Progenitor cell of endocrine pancreas (in vitro differentiated cells): ENCODE measurements at regions not wholly inside any gene's neighbourhood (a gene's known extent, or its start where the extent isn't known, plus 50 kb on each side); places are given as distances from the start of the nearest gene placed in this dataset.

ENCODE experiments used
- DNase-seq: peaks from one replicate; pipeline ENCODE4 v3.0.0; 2021; ENCODE audit warnings: low spot score; ENCODE audit not compliant: unreplicated experiment
- H3K27ac Mint-ChIP-seq: 2 replicates; pipeline ENCODE4 v1.8.0; 2021; ENCODE audit warnings: mild to moderate bottlenecking, moderate library complexity, mixed read lengths
- H3K27me3 Mint-ChIP-seq: 2 replicates; pipeline ENCODE4 v1.8.0; 2021; ENCODE audit warnings: mixed read lengths
- H3K36me3 Mint-ChIP-seq: 2 replicates; pipeline ENCODE4 v1.8.0; 2022; ENCODE audit warnings: mixed read lengths; ENCODE audit not compliant: insufficient read depth
- H3K4me1 Mint-ChIP-seq: 2 replicates; pipeline ENCODE4 v1.8.0; 2021; ENCODE audit warnings: low read depth, mixed read lengths
- H3K4me3 Mint-ChIP-seq: 2 replicates; pipeline ENCODE4 v1.8.0; 2021; ENCODE audit warnings: low read depth, mild to moderate bottlenecking, moderate library complexity, mixed read lengths
- H3K9me3 Mint-ChIP-seq: 2 replicates; pipeline ENCODE4 v1.8.0; 2021; ENCODE audit warnings: low read depth, mixed read lengths
- CTCF ChIP-seq: fragments of 200-600 bp; sonication (generic); IDR thresholded peaks from one replicate; pipeline ENCODE4 v1.5.0; 2021; ENCODE audit warnings: antibody characterized with exemption, mild to moderate bottlenecking; ENCODE audit not compliant: unreplicated experiment

GRCh38 chr18:65477455-65477854 is 273.4 kb upstream of the CDH7 start:
- Mint-ChIP-seq H3K4me3 (no peak overlapping the region), H3K27ac (no peak overlapping the region), H3K9me3 (no peaks in the 10 kb centered on the region), H3K4me1 (no peaks in the 10 kb centered on the region), H3K27me3 (no peaks in the 10 kb centered on the region), H3K36me3 (no peaks in the 10 kb centered on the region)
- DNase-seq, result no peak
- TF ChIP-seq CTCF, result no peak

- no peaks in the 10 kb centered on the region for H3K27me3 Mint-ChIP-seq
- H3K9me3 Mint-ChIP-seq, result no peaks in the 10 kb centered on the region
- H3K27ac Mint-ChIP-seq, result no peak overlapping the region
- DNase-seq, result no peak
- H3K4me1 Mint-ChIP-seq, result no peaks in the 10 kb centered on the region
- H3K4me3 Mint-ChIP-seq, result no peak overlapping the region
- no peaks in the 10 kb centered on the region for H3K36me3 Mint-ChIP-seq
- TF ChIP-seq CTCF, result no peak
These were observed 281.9 kb upstream of the CDH7 start for GRCh38 chr18:65468881-65469280.

GRCh38 chr18:65464361-65464760 is 286.5 kb upstream of the CDH7 start:
- TF ChIP-seq CTCF, result no peak
- DNase-seq, result no peak
- no peaks in the 10 kb centered on the region for H3K4me1 Mint-ChIP-seq
- no peak overlapping the region for H3K27ac Mint-ChIP-seq
- no peak overlapping the region for H3K4me3 Mint-ChIP-seq
- H3K9me3 Mint-ChIP-seq, result no peaks in the 10 kb centered on the region
- H3K27me3 Mint-ChIP-seq, result no peaks in the 10 kb centered on the region
- H3K36me3 Mint-ChIP-seq, result no peaks in the 10 kb centered on the region

GRCh38 chr18:65459741-65460140 is 291.1 kb upstream of the CDH7 start:
- Mint-ChIP-seq H3K4me1 (peaks cover 3% of the 10 kb centered on the region), H3K9me3 (no peaks in the 10 kb centered on the region), H3K36me3 (no peaks in the 10 kb centered on the region), H3K27ac (no peak overlapping the region), H3K4me3 (no peak overlapping the region), H3K27me3 (no peaks in the 10 kb centered on the region)
- no peak for DNase-seq
- TF ChIP-seq CTCF, result no peak

GRCh38 chr18:65458871-65459270 is 291.9 kb upstream of the CDH7 start:
- no peaks in the 10 kb centered on the region for H3K36me3 Mint-ChIP-seq
- H3K4me3 Mint-ChIP-seq, result no peak overlapping the region
- H3K27ac Mint-ChIP-seq, result no peak overlapping the region
- no peak for DNase-seq
- no peaks in the 10 kb centered on the region for H3K9me3 Mint-ChIP-seq
- H3K27me3 Mint-ChIP-seq, result no peaks in the 10 kb centered on the region
- H3K4me1 Mint-ChIP-seq, result peaks cover 3% of the 10 kb centered on the region
- no peak for TF ChIP-seq CTCF

- H3K36me3 Mint-ChIP-seq, result no peaks in the 10 kb centered on the region
- no peak overlapping the region for H3K4me3 Mint-ChIP-seq
- no peak for DNase-seq
- no peak overlapping the region for H3K27ac Mint-ChIP-seq
- no peaks in the 10 kb centered on the region for H3K4me1 Mint-ChIP-seq
- H3K9me3 Mint-ChIP-seq, result no peaks in the 10 kb centered on the region
- TF ChIP-seq CTCF, result peak; percentile 28
- H3K27me3 Mint-ChIP-seq, result no peaks in the 10 kb centered on the region
These were observed 311.6 kb upstream of the CDH7 start for GRCh38 chr18:65439188-65439587.
